Caco-2 (cell line): ENCODE measurements at regions not wholly inside any gene's neighbourhood (a gene's known extent, or its start where the extent isn't known, plus 50 kb on each side); places are given as distances from the start of the nearest gene placed in this dataset.

ENCODE experiments used
- BruUV-seq: library from RNA; stranded (reverse); fragments of 400-500 nt; replicated peaks from 2 replicates; lab custom pipeline; 2021; lab: Mats Ljungman, UMichigan
- CTCF ChIA-PET: fragments of 300-600 bp; sonication (Branson Sonifier 250); formaldehyde crosslinking; loops from one replicate; lab custom pipeline; 2022; ENCODE audit warnings: antibody characterized with exemption; lab: Charles Lee
- POLR2A ChIA-PET: fragments of 300-600 bp; sonication (Branson Sonifier 250); formaldehyde crosslinking; loops from one replicate; lab custom pipeline; 2022; ENCODE audit warnings: antibody characterized with exemption; lab: Charles Lee
- DNase-seq, 2 experiments: peaks; one replicate each; pipeline versions ENCODE4 v3.0.0 to v3.0.0-alpha.2; 2020 to 2022
- H3K27me3 ChIP-seq: replicated peaks from 2 replicates; pipeline ENCODE4 v1.6.0; 2011; ENCODE audit warnings: low read length; ENCODE audit not compliant: control insufficient read depth, insufficient read depth
- H3K36me3 ChIP-seq: 2 replicates; pipeline ENCODE4 v1.5.1; 2011; ENCODE audit warnings: low read length; ENCODE audit not compliant: control insufficient read depth, insufficient read depth
- H3K4me1 ChIP-seq: fragments of 250-450 bp; sonication (Bioruptor Pico); 2 replicates; pipeline ENCODE4 v1.5.1; 2020; ENCODE audit warnings: mild to moderate bottlenecking
- H3K4me3 ChIP-seq: 2 replicates; pipeline ENCODE4 v1.5.1; 2011; ENCODE audit warnings: low read depth, mild to moderate bottlenecking, control low read depth, low read length
- H3K9me3 ChIP-seq: fragments of 250-450 bp; sonication (Bioruptor Pico); 2 replicates; pipeline ENCODE4 v1.5.1; 2020; ENCODE audit warnings: mild to moderate bottlenecking, moderate library complexity
- H3K27ac Mint-ChIP-seq: one replicate; pipeline ENCODE4 v1.8.0; 2022; ENCODE audit warnings: mixed read lengths; ENCODE audit not compliant: unreplicated experiment
- H3K27me3 Mint-ChIP-seq: one replicate; pipeline ENCODE4 v1.8.0; 2022; ENCODE audit warnings: mixed read lengths; ENCODE audit not compliant: insufficient read depth, unreplicated experiment
- H3K36me3 Mint-ChIP-seq: one replicate; pipeline ENCODE4 v1.8.0; 2022; ENCODE audit warnings: mild to moderate bottlenecking, mixed read lengths; ENCODE audit not compliant: insufficient read depth, unreplicated experiment
- H3K4me1 Mint-ChIP-seq: one replicate; pipeline ENCODE4 v1.8.0; 2022; ENCODE audit warnings: low read depth, mixed read lengths; ENCODE audit not compliant: unreplicated experiment
- H3K4me3 Mint-ChIP-seq: one replicate; pipeline ENCODE4 v1.8.0; 2022; ENCODE audit warnings: mild to moderate bottlenecking, moderate library complexity, mixed read lengths; ENCODE audit not compliant: unreplicated experiment
- H3K9me3 Mint-ChIP-seq: one replicate; pipeline ENCODE4 v1.8.0; 2022; ENCODE audit warnings: mixed read lengths; ENCODE audit not compliant: unreplicated experiment
- CTCF ChIP-seq, 2 experiments: fragments of 200-600 bp in 1 of 2; IDR thresholded peaks; 1 replicate in 1 of 2; 2 replicates in 1 of 2; pipeline versions ENCODE4 v1.5.1 to v1.8.0; 2011 to 2022; ENCODE audit warnings: antibody characterized with exemption in 1 of 2, control low read depth in 1 of 2, inconsistent platforms in 1 of 2, low read depth in 1 of 2, low read length in 1 of 2, mild to moderate bottlenecking in 1 of 2, moderate library complexity in 1 of 2; ENCODE audit not compliant: insufficient read depth in 1 of 2, severe bottlenecking in 1 of 2, unreplicated experiment in 1 of 2
- intact Hi-C: fragments of 100-400 bp; cut with micrococcal nuclease; formaldehyde crosslinking; loops from one replicate; pipeline ENCODE4 v1.10.0; 2022; ENCODE audit not compliant: unreplicated experiment

GRCh38 chr12:87828382-87828973 is 200.7 kb downstream of the C12orf50 start:
- Mint-ChIP-seq H3K27me3 (no peaks in the 10 kb centered on the region), H3K4me3 (no peak overlapping the region), H3K36me3 (no peaks in the 10 kb centered on the region), H3K4me1 (peaks cover 12% of the 10 kb centered on the region), H3K9me3 (no peaks in the 10 kb centered on the region), H3K27ac (no peak overlapping the region)
- H3K4me1 ChIP-seq: no peaks in the 10 kb centered on the region
- ChIA-PET CTCF (no interaction called here), POLR2A (no interaction called here)
- no peak overlapping the region for H3K4me3 ChIP-seq
- TF ChIP-seq CTCF (IDR thresholded peaks at IDR 0.05; ENCODE audit: insufficient read depth in 1 of 2, low read depth in 1 of 2, low read length in 1 of 2, severe bottlenecking in 1 of 2, unreplicated experiment in 1 of 2): no peak
- H3K36me3 ChIP-seq: no peaks in the 10 kb centered on the region
- intact Hi-C loops: no loop called here
- BruUV-seq: no TSS peak
- no peaks in the 10 kb centered on the region for H3K27me3 ChIP-seq
- H3K9me3 ChIP-seq: no peaks in the 10 kb centered on the region
- no peak for DNase-seq

GRCh38 chr12:87827638-87828264 is 201.4 kb downstream of the C12orf50 start:
- H3K9me3 ChIP-seq: no peaks in the 10 kb centered on the region
- intact Hi-C loops: no loop called here
- Mint-ChIP-seq H3K4me3 (no peak overlapping the region), H3K9me3 (no peaks in the 10 kb centered on the region), H3K4me1 (peaks cover 12% of the 10 kb centered on the region), H3K36me3 (no peaks in the 10 kb centered on the region), H3K27me3 (no peaks in the 10 kb centered on the region), H3K27ac (no peak overlapping the region)
- POLR2A ChIA-PET: no interaction called here
- H3K27me3 ChIP-seq: no peaks in the 10 kb centered on the region
- BruUV-seq: no TSS peak
- H3K36me3 ChIP-seq: no peaks in the 10 kb centered on the region
- no peak for DNase-seq
- H3K4me1 ChIP-seq: no peaks in the 10 kb centered on the region
- H3K4me3 ChIP-seq: no peak overlapping the region
- TF ChIP-seq CTCF (IDR thresholded peaks at IDR 0.05; ENCODE audit: insufficient read depth in 1 of 2, low read depth in 1 of 2, low read length in 1 of 2, severe bottlenecking in 1 of 2, unreplicated experiment in 1 of 2): no peak
- CTCF ChIA-PET: no interaction called here

GRCh38 chr12:87822923-87823322 is 206.3 kb downstream of the C12orf50 start:
- H3K36me3 Mint-ChIP-seq: no peaks in the 10 kb centered on the region
- intact Hi-C loops: no loop called here
- no peak for TF ChIP-seq CTCF (IDR thresholded peaks at IDR 0.05; ENCODE audit: insufficient read depth in 1 of 2, low read depth in 1 of 2, low read length in 1 of 2, severe bottlenecking in 1 of 2, unreplicated experiment in 1 of 2)
- DNase-seq: no peak
- Histone ChIP-seq H3K9me3 (no peaks in the 10 kb centered on the region), H3K4me3 (no peak overlapping the region), H3K4me1 (no peaks in the 10 kb centered on the region), H3K36me3 (no peaks in the 10 kb centered on the region), H3K27me3 (no peaks in the 10 kb centered on the region)
- POLR2A ChIA-PET: no interaction called here
- no peaks in the 10 kb centered on the region for H3K9me3 Mint-ChIP-seq
- no peak overlapping the region for H3K27ac Mint-ChIP-seq
- CTCF ChIA-PET: interaction anchor here (0.6 kb wide), 1 partner anchor 562 kb away, joined by 3 read pairs; no protein-coding TSS in a partner anchor
- peaks cover 14% of the 10 kb centered on the region for H3K4me1 Mint-ChIP-seq
- H3K27me3 Mint-ChIP-seq: peaks cover 2% of the 10 kb centered on the region
- H3K4me3 Mint-ChIP-seq: no peak overlapping the region
- no TSS peak for BruUV-seq
